ENCODE measurements at regions not wholly inside any gene's neighbourhood (a gene's known extent, or its start where the extent isn't known, plus 50 kb on each side); places are given as distances from the start of the nearest gene placed in this dataset.

- peak; percentile 78 for DNase-seq (ENCODE audit: low spot score)
These were observed 235.0 kb upstream of the PRDM1 start for GRCh38 chr6:105851113-105851580.

- no peak for DNase-seq (ENCODE audit: low spot score)
These were observed 235.6 kb upstream of the PRDM1 start for GRCh38 chr6:105850261-105851112.

- no peak for DNase-seq (ENCODE audit: low spot score)
These were observed 236.4 kb upstream of the PRDM1 start for GRCh38 chr6:105849746-105850145.

DNA sequence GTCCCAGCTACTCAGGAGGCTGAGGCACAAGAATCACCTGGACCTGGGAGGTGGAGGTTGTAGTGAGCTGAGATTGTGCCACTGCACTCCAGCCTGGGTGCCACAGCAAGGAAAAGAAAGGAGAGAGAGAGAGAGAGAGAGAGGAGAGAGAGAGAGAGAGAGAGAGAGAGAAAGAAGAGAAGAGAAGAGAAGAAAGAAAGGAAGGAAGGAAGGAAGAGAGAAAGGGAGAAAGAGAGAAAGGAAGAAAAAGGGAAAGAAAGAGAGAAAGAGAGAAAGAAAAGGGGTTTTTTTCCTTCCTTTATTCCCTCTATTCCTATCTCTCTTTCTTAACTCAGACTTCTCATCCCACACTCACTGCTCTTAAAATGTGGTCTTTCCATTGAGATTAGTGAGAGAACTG, 238.7 kb upstream of the PRDM1 start:
- no peak for DNase-seq (ENCODE audit: low spot score)

- no peak for DNase-seq (ENCODE audit: low spot score)
These were observed 241.8 kb upstream of the PRDM1 start for GRCh38 chr6:105844275-105844883.

DNA sequence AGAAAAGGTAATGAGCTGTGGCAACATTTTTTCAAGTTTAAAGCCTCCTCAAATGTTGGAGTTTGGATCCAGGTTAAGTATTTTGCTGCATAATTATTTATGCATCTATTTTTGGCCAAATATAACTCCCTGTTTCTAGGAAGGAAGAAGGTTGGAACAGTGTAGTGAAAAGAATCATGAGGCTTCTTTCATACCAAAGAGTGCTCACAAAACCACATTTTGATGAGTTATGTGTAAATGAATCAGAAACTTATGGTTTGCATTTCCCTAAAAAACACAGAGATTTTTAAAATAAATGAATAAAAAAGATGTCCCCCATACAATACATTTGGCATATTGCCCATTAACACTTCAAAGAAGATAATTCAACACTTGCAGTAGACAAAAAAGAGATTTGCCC, 246.9 kb upstream of the PRDM1 start:
- DNase-seq (ENCODE audit: low spot score) = no peak

DNA sequence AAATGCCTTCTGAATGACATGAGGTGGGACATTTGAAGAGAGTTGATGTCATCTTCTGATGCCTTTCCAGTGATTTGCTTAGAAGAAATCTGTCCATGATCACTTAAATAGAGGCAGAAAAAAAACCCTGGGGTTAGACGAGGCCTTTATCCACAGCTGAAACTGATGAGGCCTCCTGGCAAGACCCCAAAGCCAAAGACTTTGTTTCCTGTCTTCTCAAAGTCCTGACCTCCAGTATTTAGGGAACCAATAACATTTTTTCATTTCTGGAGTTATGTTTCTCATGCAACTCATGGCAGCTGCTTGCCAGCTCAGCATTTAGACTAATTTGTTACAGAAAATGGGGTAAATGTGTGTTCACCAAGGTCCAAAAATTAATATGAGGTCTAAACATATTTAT, 248.0 kb upstream of the PRDM1 start:
- no peak for DNase-seq (ENCODE audit: low spot score)

DNA sequence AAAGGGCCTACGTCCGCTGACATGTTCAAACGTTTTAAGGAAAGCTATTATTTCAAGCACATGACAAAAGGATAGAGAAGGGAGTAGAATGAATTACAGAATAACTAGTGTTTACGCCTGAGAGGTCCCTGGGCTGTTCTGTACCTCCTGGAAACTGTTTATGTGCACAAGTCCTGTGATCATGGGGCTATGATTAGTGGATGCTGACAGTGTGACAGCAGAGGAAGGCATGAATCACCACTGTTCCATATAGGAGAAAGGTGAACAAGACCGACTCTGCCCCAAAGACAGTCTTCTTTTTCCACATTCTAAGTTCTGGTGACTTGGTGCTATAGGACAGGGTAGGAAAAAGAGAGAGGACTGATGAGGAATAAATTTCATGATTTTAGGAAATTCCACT, 249.2 kb upstream of the PRDM1 start:
- DNase-seq (ENCODE audit: low spot score) = no peak

GRCh38 chr6:105836379-105836778, 249.8 kb upstream of the PRDM1 start:
- DNase-seq (ENCODE audit: low spot score) = no peak

- DNase-seq (ENCODE audit: low spot score) = peak; percentile 15
These were observed 250.8 kb upstream of the PRDM1 start for GRCh38 chr6:105835373-105835772.

DNA sequence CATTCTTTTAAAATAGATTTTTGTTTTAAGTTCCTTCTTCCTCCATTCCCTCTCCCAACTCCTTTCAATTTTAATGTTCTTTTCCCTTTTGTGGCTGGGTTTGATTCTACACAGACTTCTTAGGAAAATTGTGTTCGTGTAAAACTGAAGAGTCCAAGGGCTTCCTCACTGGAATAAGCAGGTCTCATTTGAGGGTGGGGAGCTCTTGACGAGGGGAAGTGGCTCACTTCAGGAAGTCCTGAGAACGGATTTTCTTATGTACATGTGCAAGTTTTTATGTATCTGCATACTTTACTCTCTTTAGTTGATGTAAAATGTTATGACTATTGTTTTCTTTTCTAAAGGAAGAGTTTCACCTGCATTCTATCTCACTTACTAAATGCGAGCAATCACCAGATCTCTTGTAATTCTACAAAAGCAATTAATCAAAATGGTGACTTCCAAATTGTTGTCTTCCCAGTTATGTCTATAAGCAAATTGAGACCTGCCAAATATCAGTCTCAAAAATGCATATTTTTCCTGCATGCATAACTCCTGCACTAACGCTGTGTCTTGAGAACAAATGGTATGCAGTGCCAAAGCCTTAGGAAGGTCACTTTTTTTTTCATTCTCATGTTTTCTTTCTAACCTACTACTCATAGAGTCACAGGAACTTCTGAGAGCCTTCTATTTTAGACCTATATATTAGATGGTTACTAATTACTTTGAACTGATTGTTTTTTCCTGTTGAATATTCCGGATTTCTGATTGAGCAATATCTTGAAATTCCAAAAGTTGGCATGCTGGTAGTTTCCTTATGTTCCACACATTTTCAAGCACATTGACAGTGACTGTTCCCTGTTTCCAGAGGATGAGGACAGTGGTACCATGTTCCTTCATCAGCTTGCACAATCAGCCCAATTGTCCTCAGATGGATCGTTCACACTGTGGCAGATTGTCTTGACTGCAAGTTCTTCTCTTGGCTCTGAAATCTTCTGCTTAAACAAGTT, 251.9 kb upstream of the PRDM1 start:
- no peak for DNase-seq (ENCODE audit: low spot score)

- no peak for DNase-seq (ENCODE audit: low spot score)
These were observed 253.8 kb upstream of the PRDM1 start for GRCh38 chr6:105832313-105832761.

- DNase-seq (ENCODE audit: low spot score) = no peak
These were observed 254.6 kb upstream of the PRDM1 start for GRCh38 chr6:105831311-105832097.

GRCh38 chr6:105825210-105825609, 260.9 kb upstream of the PRDM1 start:
- DNase-seq (ENCODE audit: low spot score) = no peak

DNA sequence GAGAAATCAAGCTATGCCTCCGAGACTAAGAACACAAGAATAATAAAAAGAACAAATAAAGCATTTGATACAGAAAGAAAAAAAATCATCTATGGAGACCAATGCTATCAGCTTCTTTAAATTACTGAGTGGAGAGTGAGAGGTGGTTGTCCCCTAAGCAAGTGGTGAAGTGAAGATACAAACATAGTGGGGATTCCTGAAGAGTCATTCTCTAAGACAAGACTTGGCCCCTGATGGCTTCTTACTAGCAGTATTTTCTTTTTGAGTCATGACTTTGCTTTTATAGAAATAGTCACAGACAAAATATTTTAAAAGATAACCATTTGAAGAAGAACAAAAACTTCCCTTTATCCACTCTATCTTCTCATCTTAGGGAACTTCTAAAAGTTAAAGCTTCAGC, 261.4 kb upstream of the PRDM1 start:
- DNase-seq (ENCODE audit: low spot score) = no peak

DNA sequence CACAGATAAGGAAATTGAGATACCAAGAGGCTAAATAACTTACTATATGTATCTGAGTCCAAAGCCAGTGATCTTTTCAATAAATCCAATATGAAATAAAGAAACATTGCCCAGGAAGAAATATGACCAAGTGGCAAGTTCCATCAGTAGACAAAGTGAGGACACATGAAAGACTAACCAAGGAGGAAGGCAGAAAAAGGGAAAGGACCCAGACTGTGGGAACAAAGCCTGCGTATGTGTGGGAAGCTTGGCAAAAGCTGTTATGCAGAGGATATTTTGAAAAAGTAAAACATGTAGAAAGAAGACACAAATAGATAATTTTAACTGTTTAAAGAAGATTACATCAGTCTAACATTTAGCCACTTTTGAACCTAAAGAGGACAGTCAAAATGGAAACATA, 264.4 kb upstream of the PRDM1 start:
- no peak for DNase-seq (ENCODE audit: low spot score)

DNA sequence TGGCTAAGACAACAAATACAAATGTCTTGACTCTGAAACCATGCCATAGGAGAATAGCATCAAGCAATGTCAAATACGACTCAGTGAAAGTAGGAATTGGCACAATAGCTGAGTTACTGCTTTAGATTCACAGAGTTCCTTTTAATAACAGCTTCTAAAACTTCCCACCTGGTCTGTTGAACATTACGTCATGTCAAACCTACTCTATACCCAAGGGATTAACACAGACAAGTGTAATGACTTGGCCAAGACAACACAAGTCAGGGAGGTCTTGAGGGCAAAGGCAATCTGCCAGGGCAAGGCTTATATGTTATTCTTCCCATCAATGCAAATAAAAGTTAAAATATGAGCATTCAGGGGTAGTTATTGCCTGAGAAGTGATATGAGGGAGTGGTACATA, 265.1 kb upstream of the PRDM1 start:
- DNase-seq (ENCODE audit: low spot score) = no peak

GRCh38 chr6:105819745-105820144, 266.4 kb upstream of the PRDM1 start:
- no peak for DNase-seq (ENCODE audit: low spot score)

GRCh38 chr6:105818505-105818904, 267.6 kb upstream of the PRDM1 start:
- DNase-seq (ENCODE audit: low spot score) = no peak

GRCh38 chr6:105817961-105818360, 268.2 kb upstream of the PRDM1 start:
- DNase-seq (ENCODE audit: low spot score) = no peak

- DNase-seq (ENCODE audit: low spot score) = no peak
These were observed 268.8 kb upstream of the PRDM1 start for GRCh38 chr6:105817370-105817769.
